ENCODE measurements at regions not wholly inside any gene's neighbourhood (a gene's known extent, or its start where the extent isn't known, plus 50 kb on each side); places are given as distances from the start of the nearest gene placed in this dataset.

DNA sequence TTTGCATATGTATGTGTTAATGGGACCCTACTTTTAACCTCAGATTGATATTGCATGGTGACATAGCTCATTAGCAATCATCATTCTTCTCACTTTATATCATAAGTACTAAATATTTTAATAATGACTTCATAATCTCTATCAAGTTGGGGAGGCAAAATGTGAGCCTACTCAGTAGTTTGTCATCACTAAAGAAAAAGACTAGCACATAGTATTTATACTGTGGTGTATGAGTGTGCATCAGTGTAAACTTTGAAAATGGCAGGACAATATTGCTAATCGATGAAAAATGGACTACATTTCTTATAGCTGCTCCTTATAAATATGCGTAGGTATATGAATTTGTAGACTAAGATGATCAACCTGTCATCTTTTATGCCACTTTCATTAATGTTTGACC lies 624.5 kb upstream of the ROBO2 start:
- 94 to 97% methylated on average over 2 of the region's 2 CpGs for WGBS, 2 donors
- TF ChIP-seq, protein P1, sequence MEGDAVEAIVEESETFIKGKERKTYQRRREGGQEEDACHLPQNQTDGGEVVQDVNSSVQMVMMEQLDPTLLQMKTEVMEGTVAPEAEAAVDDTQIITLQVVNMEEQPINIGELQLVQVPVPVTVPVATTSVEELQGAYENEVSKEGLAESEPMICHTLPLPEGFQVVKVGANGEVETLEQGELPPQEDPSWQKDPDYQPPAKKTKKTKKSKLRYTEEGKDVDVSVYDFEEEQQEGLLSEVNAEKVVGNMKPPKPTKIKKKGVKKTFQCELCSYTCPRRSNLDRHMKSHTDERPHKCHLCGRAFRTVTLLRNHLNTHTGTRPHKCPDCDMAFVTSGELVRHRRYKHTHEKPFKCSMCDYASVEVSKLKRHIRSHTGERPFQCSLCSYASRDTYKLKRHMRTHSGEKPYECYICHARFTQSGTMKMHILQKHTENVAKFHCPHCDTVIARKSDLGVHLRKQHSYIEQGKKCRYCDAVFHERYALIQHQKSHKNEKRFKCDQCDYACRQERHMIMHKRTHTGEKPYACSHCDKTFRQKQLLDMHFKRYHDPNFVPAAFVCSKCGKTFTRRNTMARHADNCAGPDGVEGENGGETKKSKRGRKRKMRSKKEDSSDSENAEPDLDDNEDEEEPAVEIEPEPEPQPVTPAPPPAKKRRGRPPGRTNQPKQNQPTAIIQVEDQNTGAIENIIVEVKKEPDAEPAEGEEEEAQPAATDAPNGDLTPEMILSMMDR (IDR thresholded peaks at IDR 0.05), result no peak
- no peak for TF ChIP-seq POLR2A (IDR thresholded peaks at IDR 0.05)
- no peak for DNase-seq (ENCODE audit: low spot score in 2 of 2)
- intact Hi-C loops (cut with DNase I; ENCODE audit: low total_unique reads), result no loop called here
- no peak overlapping the region for H3K4me3 ChIP-seq (ENCODE audit: low read depth, poor library complexity, severe bottlenecking)

DNA sequence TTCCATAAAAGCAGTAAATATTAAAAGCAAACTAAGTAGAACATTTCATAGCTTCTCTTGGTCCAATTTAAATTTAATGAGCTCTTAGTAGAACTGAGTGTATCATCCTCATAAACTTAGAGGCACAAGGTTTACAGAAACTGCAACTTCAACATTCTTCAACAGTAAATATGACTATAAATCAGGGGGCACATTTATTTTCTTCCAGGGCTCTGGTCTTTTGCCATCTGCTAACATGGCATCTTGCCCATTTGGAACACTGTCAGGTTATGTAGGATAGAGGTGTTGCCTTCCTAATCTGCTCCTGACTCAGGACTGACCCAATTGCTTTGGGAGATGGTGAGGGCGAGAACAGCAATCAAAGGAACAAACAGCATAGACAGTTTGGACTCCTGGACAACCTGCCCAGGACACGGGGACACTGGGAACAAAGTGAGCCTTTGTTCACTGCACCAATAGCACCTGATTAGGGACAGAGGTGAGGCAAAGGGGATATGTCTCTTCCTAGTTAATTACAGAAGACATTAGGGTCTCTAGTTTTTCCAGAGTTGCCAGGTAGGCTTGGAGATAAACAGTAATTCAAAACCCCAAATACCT lies 610.2 kb upstream of the ROBO2 start:
- DNase-seq (ENCODE audit: low spot score in 2 of 2), result no peak
- intact Hi-C loops (cut with DNase I; ENCODE audit: low total_unique reads), result no loop called here
- H3K4me3 ChIP-seq (ENCODE audit: low read depth, poor library complexity, severe bottlenecking), result no peak overlapping the region
- no peak for TF ChIP-seq POLR2A (IDR thresholded peaks at IDR 0.05)
- TF ChIP-seq, protein P1 (IDR thresholded peaks at IDR 0.05), result no peak
- 49 to 66% methylated on average over 2 of the region's 2 CpGs for WGBS, 2 donors

DNA sequence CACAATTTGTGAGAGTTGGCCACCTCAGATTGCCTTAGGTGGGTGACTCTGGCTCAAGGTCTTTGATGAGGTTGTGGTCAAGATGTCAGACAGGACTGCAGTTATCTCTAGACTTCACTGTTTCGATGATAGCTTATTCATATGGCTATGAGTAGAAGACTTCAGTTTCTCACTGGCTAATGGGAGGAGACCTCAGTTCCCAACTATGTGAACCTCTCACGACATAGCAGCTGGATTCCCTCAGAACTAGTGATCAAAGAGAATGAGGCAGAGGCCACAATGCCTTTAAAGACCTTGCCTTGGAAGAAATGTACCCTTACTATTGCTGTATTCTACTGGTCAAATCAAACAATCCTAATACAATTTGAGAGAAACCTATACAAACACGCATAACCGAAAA lies 607.5 kb upstream of the ROBO2 start:
- H3K4me3 ChIP-seq (ENCODE audit: low read depth, poor library complexity, severe bottlenecking), result no peak overlapping the region

DNA sequence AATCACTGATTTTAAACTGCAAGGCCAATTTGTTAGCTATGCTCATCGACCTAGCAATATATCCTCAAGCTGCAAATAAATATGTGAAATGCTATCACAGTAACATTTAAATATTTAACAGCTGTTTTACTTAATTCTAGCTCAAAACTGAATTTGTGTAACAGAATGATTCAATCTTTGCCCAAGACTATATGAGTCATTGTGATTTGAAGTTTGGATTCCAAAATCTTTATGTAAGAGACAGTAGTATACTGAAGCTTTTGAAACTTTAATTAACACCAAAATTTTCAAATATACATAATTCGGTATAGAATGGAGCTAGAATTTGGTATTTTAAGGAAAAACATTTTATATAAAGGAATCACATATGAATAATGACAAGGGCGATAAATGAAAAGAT lies 603.0 kb upstream of the ROBO2 start:
- intact Hi-C loops (cut with DNase I; ENCODE audit: low total_unique reads), result no loop called here
- no peak for DNase-seq (ENCODE audit: low spot score in 2 of 2)
- no peak for TF ChIP-seq POLR2A (IDR thresholded peaks at IDR 0.05)
- TF ChIP-seq, protein P1 (IDR thresholded peaks at IDR 0.05), result no peak
- no peak overlapping the region for H3K4me3 ChIP-seq (ENCODE audit: low read depth, poor library complexity, severe bottlenecking)
- 62 to 68% methylated on average over 3 of the region's 3 CpGs for WGBS, 2 donors

More for the DNA sequence above, 607.5 kb upstream of the ROBO2 start:
- TF ChIP-seq, protein P1 (IDR thresholded peaks at IDR 0.05), result no peak
- no peak for TF ChIP-seq POLR2A (IDR thresholded peaks at IDR 0.05)
- DNase-seq (ENCODE audit: low spot score in 2 of 2), result no peak
- 80 to 86% methylated on average over 4 of the region's 4 CpGs for WGBS, 2 donors
- intact Hi-C loops (cut with DNase I; ENCODE audit: low total_unique reads), result no loop called here

DNA sequence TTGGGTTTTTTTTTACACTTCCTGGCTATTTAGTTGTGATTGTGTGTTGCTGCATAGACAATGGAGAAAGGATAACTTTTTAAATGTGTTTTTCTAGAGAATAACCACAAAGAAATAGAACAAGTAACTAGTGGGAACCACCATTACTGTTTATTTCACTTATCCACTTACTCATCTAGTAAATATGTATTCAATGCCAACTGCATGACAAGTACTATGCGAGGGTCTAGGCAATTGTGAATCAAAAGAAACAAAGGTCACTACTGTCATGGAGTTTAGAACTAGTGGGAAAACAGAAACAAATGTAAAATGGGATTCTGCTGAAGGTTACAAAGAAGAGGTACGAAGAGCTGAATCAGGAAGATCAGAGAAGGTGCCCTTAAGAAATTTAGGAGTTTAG lies 600.9 kb upstream of the ROBO2 start:
- intact Hi-C loops (cut with DNase I; ENCODE audit: low total_unique reads), result no loop called here
- H3K4me3 ChIP-seq (ENCODE audit: low read depth, poor library complexity, severe bottlenecking), result no peak overlapping the region
- DNase-seq (ENCODE audit: low spot score in 2 of 2), result no peak
- WGBS, 2 donors, result 63 to 65% methylated on average over 2 of the region's 2 CpGs
- TF ChIP-seq, protein P1 (IDR thresholded peaks at IDR 0.05), result no peak
- no peak for TF ChIP-seq POLR2A (IDR thresholded peaks at IDR 0.05)

DNA sequence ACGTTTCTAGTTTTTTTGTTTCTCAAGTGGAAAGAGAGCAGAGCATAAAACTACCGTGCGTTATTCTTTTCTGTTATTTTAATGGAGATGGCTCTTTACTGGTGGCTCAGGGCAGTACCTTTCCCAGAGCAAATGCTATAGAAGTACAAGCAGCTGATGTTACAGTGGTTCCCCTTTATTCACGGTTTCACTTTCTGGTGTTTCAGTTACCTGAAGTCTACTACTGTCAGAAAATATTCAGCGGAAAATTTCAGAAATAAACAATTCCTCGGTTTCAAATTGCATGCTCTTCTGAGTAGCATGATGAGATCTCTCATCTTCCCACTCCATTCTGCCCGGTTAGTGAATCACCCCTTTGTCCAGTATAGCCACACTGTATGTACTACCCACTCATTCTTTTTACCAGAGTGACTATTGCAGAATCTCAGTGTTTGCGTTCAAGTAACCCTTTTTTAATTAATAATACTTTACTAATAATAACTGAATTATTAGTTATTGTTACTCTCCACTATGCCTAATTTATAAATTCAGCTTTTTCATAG lies 597.5 kb upstream of the ROBO2 start:
- H3K4me3 ChIP-seq (ENCODE audit: low read depth, poor library complexity, severe bottlenecking), result no peak overlapping the region
- DNase-seq (ENCODE audit: low spot score in 2 of 2), result no peak
- no peak for TF ChIP-seq POLR2A (IDR thresholded peaks at IDR 0.05)
- TF ChIP-seq, protein P1 (IDR thresholded peaks at IDR 0.05), result no peak
- 70 to 78% methylated on average over 8 of the region's 8 CpGs for WGBS, 2 donors
- intact Hi-C loops (cut with DNase I; ENCODE audit: low total_unique reads), result no loop called here

All from lower leg skin (tissue), 4 donors.